ENCODE measurements at regions not wholly inside any gene's neighbourhood (a gene's known extent, or its start where the extent isn't known, plus 50 kb on each side); places are given as distances from the start of the nearest gene placed in this dataset.

GRCh38 chr6:22708469-22708868, 139.1 kb downstream of the HDGFL1 start:
- DNase-seq (no peak), ATAC-seq (no peak)
- 83 to 86% methylated on average over 2 of the region's 2 CpGs for WGBS, 2 donors
- no peaks in the 10 kb centered on the region for H3K9me3 ChIP-seq
- no peak overlapping the region for H3K4me3 ChIP-seq
- H3K36me3 ChIP-seq (replicated peaks in 1 of 2; ENCODE audit: insufficient read depth in 1 of 2, low read depth in 2 of 2): no peaks in the 10 kb centered on the region
- intact Hi-C loops (cut with DNase I): no loop called here
- no peaks in the 10 kb centered on the region for H3K27me3 ChIP-seq
- no peak overlapping the region for H3K27ac ChIP-seq
- no peaks in the 10 kb centered on the region for H3K4me1 ChIP-seq
- TF ChIP-seq CTCF (IDR thresholded peaks at IDR 0.05) (no peak), POLR2A (IDR thresholded peaks at IDR 0.05) (no peak)

- WGBS, 2 donors: 82 to 85% methylated on average over 3 of the region's 3 CpGs
- H3K9me3 ChIP-seq: no peaks in the 10 kb centered on the region
- no peaks in the 10 kb centered on the region for H3K4me1 ChIP-seq
- no peak overlapping the region for H3K4me3 ChIP-seq
- DNase-seq (no peak), ATAC-seq (no peak)
- TF ChIP-seq CTCF (IDR thresholded peaks at IDR 0.05) (no peak), POLR2A (IDR thresholded peaks at IDR 0.05) (no peak)
- intact Hi-C loops (cut with DNase I): no loop called here
- H3K27ac ChIP-seq: no peak overlapping the region
- H3K36me3 ChIP-seq (replicated peaks in 1 of 2; ENCODE audit: insufficient read depth in 1 of 2, low read depth in 2 of 2): no peaks in the 10 kb centered on the region
- no peaks in the 10 kb centered on the region for H3K27me3 ChIP-seq
These were observed 140.4 kb downstream of the HDGFL1 start for GRCh38 chr6:22709803-22710202.

DNA sequence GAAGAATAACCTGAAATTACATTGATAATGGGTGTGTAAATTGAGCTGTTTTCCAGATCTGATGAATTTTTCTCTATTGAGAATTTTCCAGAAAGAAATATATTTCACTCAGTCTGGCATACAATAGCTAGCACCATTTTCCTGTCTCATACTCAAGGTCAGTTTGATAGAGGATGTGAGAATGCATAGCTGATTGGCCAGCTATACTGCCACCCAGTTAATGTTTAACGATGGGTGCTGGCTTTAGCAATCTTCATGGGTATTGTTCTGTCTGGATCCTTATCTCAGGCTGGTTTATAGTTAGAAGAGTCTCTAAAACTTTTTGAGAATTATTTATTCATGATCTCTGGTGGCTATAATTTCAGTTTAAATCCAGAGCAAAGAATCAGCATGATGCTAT, 147.4 kb downstream of the HDGFL1 start:
- Histone ChIP-seq H3K36me3 (replicated peaks in 1 of 2; ENCODE audit: insufficient read depth in 1 of 2, low read depth in 2 of 2) (no peaks in the 10 kb centered on the region), H3K4me1 (peaks cover 10% of the 10 kb centered on the region), H3K27me3 (no peaks in the 10 kb centered on the region), H3K27ac (no peak overlapping the region), H3K9me3 (no peaks in the 10 kb centered on the region), H3K4me3 (no peak overlapping the region)
- DNase-seq (peak in 3 of 4 donors; percentile 4 to 14 (median 6)), ATAC-seq (no peak)
- no peak for TF ChIP-seq POLR2A (IDR thresholded peaks at IDR 0.05)
- TF ChIP-seq CTCF (IDR thresholded peaks at IDR 0.05): no peak
- intact Hi-C loops (cut with DNase I): no loop called here
- 8 to 25% methylated on average over 1 of the region's 1 CpG for WGBS, 2 donors

DNA sequence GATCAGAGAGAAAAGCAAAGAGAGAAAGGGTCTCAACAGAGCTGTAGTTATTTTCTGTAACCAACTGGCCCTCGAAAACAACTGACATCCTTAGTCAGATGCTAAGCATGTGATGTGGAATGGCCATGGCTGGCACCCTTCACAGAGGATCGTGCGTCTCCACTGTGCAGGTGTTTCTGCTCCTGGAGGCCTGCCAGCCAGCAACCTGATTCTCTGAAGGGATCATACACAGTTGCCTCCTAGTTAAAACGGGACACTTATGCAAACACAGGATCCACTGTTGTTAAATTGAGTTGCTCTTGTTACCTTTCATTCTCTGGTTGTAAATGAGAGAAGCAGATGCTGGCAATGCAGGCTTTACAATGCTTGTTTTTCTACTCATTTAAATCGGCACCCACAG, 148.5 kb downstream of the HDGFL1 start:
- H3K9me3 ChIP-seq: no peaks in the 10 kb centered on the region
- no peaks in the 10 kb centered on the region for H3K27me3 ChIP-seq
- no peak overlapping the region for H3K4me3 ChIP-seq
- no peaks in the 10 kb centered on the region for H3K36me3 ChIP-seq (replicated peaks in 1 of 2; ENCODE audit: insufficient read depth in 1 of 2, low read depth in 2 of 2)
- H3K27ac ChIP-seq: no peak overlapping the region
- peaks cover 10% of the 10 kb centered on the region for H3K4me1 ChIP-seq
- WGBS, 2 donors: 21 to 33% methylated on average over 5 of the region's 5 CpGs
- DNase-seq (peak; percentile 27 to 70 (median 42)), ATAC-seq (no peak)
- TF ChIP-seq POLR2A (IDR thresholded peaks at IDR 0.05): no peak
- no peak for TF ChIP-seq CTCF (IDR thresholded peaks at IDR 0.05)
- intact Hi-C loops (cut with DNase I): no loop called here

DNA sequence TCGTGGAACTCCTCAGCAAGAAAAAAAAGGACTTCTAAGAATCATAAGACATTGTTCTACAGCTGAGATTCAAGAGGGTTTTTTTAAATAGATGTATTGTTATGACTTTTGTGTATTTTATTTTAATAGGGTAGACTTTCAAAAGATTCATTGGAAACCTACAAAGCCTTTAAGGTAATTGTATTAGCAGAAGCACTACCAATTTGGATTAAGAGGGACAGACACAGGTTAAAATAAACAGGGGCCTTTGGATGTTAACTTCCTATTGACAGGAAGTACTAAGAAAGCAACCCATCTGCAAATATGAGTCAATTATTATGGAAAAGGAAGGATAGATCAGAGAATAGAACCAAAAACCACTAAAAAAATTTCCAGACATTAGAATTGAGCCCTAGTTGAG, 153.5 kb downstream of the HDGFL1 start:
- no peaks in the 10 kb centered on the region for H3K4me1 ChIP-seq
- 67 to 81% methylated on average over 1 of the region's 1 CpG for WGBS, 2 donors

More for the DNA sequence above, 153.5 kb downstream of the HDGFL1 start:
- DNase-seq (no peak), ATAC-seq (no peak)
- intact Hi-C loops (cut with DNase I): no loop called here
- no peak overlapping the region for H3K4me3 ChIP-seq
- no peaks in the 10 kb centered on the region for H3K9me3 ChIP-seq
- H3K27ac ChIP-seq: no peak overlapping the region
- no peak for TF ChIP-seq POLR2A (IDR thresholded peaks at IDR 0.05)
- TF ChIP-seq CTCF (IDR thresholded peaks at IDR 0.05): no peak
- H3K36me3 ChIP-seq (replicated peaks in 1 of 2; ENCODE audit: insufficient read depth in 1 of 2, low read depth in 2 of 2): no peaks in the 10 kb centered on the region
- H3K27me3 ChIP-seq: no peaks in the 10 kb centered on the region
